HEK293 (cell line): ENCODE measurements at regions not wholly inside any gene's neighbourhood (a gene's known extent, or its start where the extent isn't known, plus 50 kb on each side); places are given as distances from the start of the nearest gene placed in this dataset.

ENCODE experiments used
- CTCF ChIA-PET: fragments of 350-600 bp; formaldehyde crosslinking; extraction: SDS; loops from one replicate; lab custom pipeline; 2021; ENCODE audit warnings: antibody characterized with exemption; lab: Yijun Ruan, JAX
- POLR2A ChIA-PET: fragments of 300-600 bp; formaldehyde crosslinking; extraction: SDS; loops from one replicate; lab custom pipeline; 2020; ENCODE audit warnings: antibody characterized with exemption, inconsistent platforms; lab: Yijun Ruan, JAX
- H3K27ac ChIP-seq: fragments of 200-500 bp; sonication (Bioruptor generic); 2 replicates; pipeline ENCODE4 v1.5.1; 2014; ENCODE audit warnings: low read depth, low read length, control low read depth, inconsistent platforms; ENCODE audit errors: extremely low read depth
- H3K36me3 ChIP-seq, 2 experiments: fragments of 200-500 bp in 1 of 2; sonication (Bioruptor generic) in 1 of 2; 1 replicate in 1 of 2; 2 replicates in 1 of 2; pipeline ENCODE4 v1.5.1; 2014 to 2017; ENCODE audit warnings: inconsistent platforms in 2 of 2, low read length in 2 of 2; ENCODE audit not compliant: control insufficient read depth in 2 of 2, insufficient read depth in 1 of 2
- H3K4me1 ChIP-seq: fragments of 200-500 bp; sonication (Bioruptor generic); 2 replicates; pipeline ENCODE4 v1.5.1; 2014; ENCODE audit warnings: mild to moderate bottlenecking, low read length, inconsistent platforms; ENCODE audit not compliant: control insufficient read depth, insufficient read depth
- H3K4me3 ChIP-seq: 2 replicates; pipeline ENCODE4 v1.5.1; 2011; ENCODE audit warnings: low read depth, mild to moderate bottlenecking, control low read depth, low read length, moderate library complexity
- H3K9me3 ChIP-seq: fragments of 200-500 bp; sonication (Bioruptor generic); 2 replicates; pipeline ENCODE4 v1.5.1; 2014; ENCODE audit warnings: low read depth, low read length, inconsistent platforms; ENCODE audit not compliant: control insufficient read depth, insufficient read depth
- EGR2 ChIP-seq: fragments of 450-650 bp; formaldehyde crosslinking; IDR thresholded peaks from 2 replicates; pipeline ENCODE4 v1.5.1; 2016; ENCODE audit warnings: low read depth, missing biosample characterization, missing genetic modification characterization
- GFI1B ChIP-seq: fragments of 450-650 bp; formaldehyde crosslinking; IDR thresholded peaks from 2 replicates; pipeline ENCODE4 v1.5.1; 2016; ENCODE audit warnings: missing biosample characterization, missing genetic modification characterization
- HOXA7 ChIP-seq: sonication (generic); formaldehyde crosslinking; IDR thresholded peaks from 2 replicates; pipeline ENCODE4 v1.8.1; 2022; ENCODE audit warnings: missing genetic modification reagents, borderline replicate concordance
- KLF16 ChIP-seq: fragments of 450-650 bp; formaldehyde crosslinking; IDR thresholded peaks from 2 replicates; pipeline ENCODE4 v1.5.1; 2017; ENCODE audit warnings: missing biosample characterization, missing genetic modification characterization
- RBAK ChIP-seq: fragments of 450-650 bp; formaldehyde crosslinking; IDR thresholded peaks from 2 replicates; pipeline ENCODE4 v1.5.1; 2016; ENCODE audit warnings: missing biosample characterization, missing genetic modification characterization
- ZBTB20 ChIP-seq: fragments of 450-650 bp; formaldehyde crosslinking; IDR thresholded peaks from 2 replicates; pipeline ENCODE4 v1.5.1; 2016; ENCODE audit warnings: missing biosample characterization, missing genetic modification characterization
- ZBTB44 ChIP-seq: fragments of 450-650 bp; IDR thresholded peaks from 2 replicates; pipeline ENCODE4 v1.5.1; 2018; ENCODE audit warnings: missing biosample characterization, mild to moderate bottlenecking, missing genetic modification characterization
- ZNF114 ChIP-seq: fragments of 450-650 bp; formaldehyde crosslinking; IDR thresholded peaks from 2 replicates; pipeline ENCODE4 v1.5.0; 2017; ENCODE audit warnings: missing biosample characterization, missing genetic modification characterization
- ZNF121 ChIP-seq: fragments of 450-650 bp; formaldehyde crosslinking; IDR thresholded peaks from 2 replicates; pipeline ENCODE4 v1.5.1; 2016; ENCODE audit warnings: missing biosample characterization, missing genetic modification characterization
- ZNF18 ChIP-seq: fragments of 450-650 bp; formaldehyde crosslinking; IDR thresholded peaks from 2 replicates; pipeline ENCODE4 v1.5.1; 2016; ENCODE audit warnings: missing biosample characterization, missing genetic modification characterization
- ZNF214 ChIP-seq: fragments of 450-650 bp; formaldehyde crosslinking; IDR thresholded peaks from 2 replicates; pipeline ENCODE4 v1.5.1; 2017; ENCODE audit warnings: missing biosample characterization, mild to moderate bottlenecking, missing genetic modification characterization, borderline replicate concordance
- ZNF37A ChIP-seq: fragments of 450-650 bp; IDR thresholded peaks from 2 replicates; pipeline ENCODE4 v1.5.1; 2018; ENCODE audit warnings: missing biosample characterization, missing genetic modification characterization
- ZNF596 ChIP-seq: fragments of 450-650 bp; IDR thresholded peaks from 2 replicates; pipeline ENCODE4 v1.5.0; 2018; ENCODE audit warnings: missing biosample characterization, mild to moderate bottlenecking, missing genetic modification characterization, moderate library complexity
- ZNF623 ChIP-seq: fragments of 450-650 bp; formaldehyde crosslinking; IDR thresholded peaks from 2 replicates; pipeline ENCODE4 v1.5.1; 2016; ENCODE audit warnings: missing biosample characterization, missing genetic modification characterization
- ZNF626 ChIP-seq: fragments of 450-650 bp; sonication (Bioruptor Pico); formaldehyde crosslinking; IDR thresholded peaks from 2 replicates; pipeline ENCODE4 v1.5.1; 2018; ENCODE audit warnings: missing biosample characterization, missing genetic modification characterization, inconsistent platforms
- ZNF629 ChIP-seq: fragments of 450-650 bp; formaldehyde crosslinking; IDR thresholded peaks from 2 replicates; pipeline ENCODE4 v1.5.1; 2017; ENCODE audit warnings: missing biosample characterization, missing genetic modification characterization
- ZNF645 ChIP-seq: fragments of 450-650 bp; formaldehyde crosslinking; IDR thresholded peaks from 2 replicates; pipeline ENCODE4; 2016; ENCODE audit warnings: missing biosample characterization, missing genetic modification characterization
- ZNF654 ChIP-seq: fragments of 450-650 bp; formaldehyde crosslinking; IDR thresholded peaks from 2 replicates; pipeline ENCODE4 v1.5.1; 2016; ENCODE audit warnings: low read depth, missing biosample characterization, missing genetic modification characterization
- ZNF660 ChIP-seq: fragments of 450-650 bp; IDR thresholded peaks from 2 replicates; pipeline ENCODE4 v1.5.1; 2018; ENCODE audit warnings: missing biosample characterization, mild to moderate bottlenecking, missing genetic modification characterization
- ZNF664 ChIP-seq: fragments of 450-650 bp; formaldehyde crosslinking; IDR thresholded peaks from 2 replicates; pipeline ENCODE4 v1.5.1; 2016; ENCODE audit warnings: missing biosample characterization, missing genetic modification characterization
- ZNF747 ChIP-seq: fragments of 450-650 bp; formaldehyde crosslinking; IDR thresholded peaks from 2 replicates; pipeline ENCODE4 v1.5.1; 2016; ENCODE audit warnings: missing biosample characterization, missing genetic modification characterization
- ZNF785 ChIP-seq: fragments of 450-650 bp; formaldehyde crosslinking; IDR thresholded peaks from 2 replicates; pipeline ENCODE4 v1.5.1; 2016; ENCODE audit warnings: missing biosample characterization, missing genetic modification characterization
- TF ChIP-seq, protein P1 (sequence below): fragments of 450-650 bp; IDR thresholded peaks from 2 replicates; pipeline ENCODE4 v1.5.1; 2018; ENCODE audit warnings: missing biosample characterization, missing genetic modification characterization

DNA sequence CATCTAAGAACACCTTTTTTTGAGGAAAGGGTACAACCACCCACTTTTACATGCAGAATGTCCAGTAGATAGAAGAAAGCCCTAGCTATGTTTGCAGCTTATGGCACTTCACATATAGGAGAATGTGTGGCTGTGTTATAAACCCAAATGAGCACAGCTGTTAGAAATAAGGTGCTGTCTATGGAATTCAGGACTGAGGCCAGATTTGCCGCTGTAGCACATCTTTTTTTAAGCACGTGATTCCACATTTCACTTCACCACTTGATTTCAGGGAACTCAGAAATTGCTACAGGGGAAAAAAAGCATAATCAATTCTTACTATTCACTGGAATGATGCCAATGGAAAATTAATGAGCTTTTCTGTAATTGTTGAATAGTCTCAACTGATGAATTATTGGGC is 147.2 kb upstream of the ADAMTS5 start (continued):
- TF ChIP-seq ZBTB44 (tag by site-specific recombination) (no peak), KLF16 (tag by site-specific recombination) (no peak), RBAK (tag by site-specific recombination) (no peak), ZNF626 (tag by site-specific recombination) (no peak)

DNA sequence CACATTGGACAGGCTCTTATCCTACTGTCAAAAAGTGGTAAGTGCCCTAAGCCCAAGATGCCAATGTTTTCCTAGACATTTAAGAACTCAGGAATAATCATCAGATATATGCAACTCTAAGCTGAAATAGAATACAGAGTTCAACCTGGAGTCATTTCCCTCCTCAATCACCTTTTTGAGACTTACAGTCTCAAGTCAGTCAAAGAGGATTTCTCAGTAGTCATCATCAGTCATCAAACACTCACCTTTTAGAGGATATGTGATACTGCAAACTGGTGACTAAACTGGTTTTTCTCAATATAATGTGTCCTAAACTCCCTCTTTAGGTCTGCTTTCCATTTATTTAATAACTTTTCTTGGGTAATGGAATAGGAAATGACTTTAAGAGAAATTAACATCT is 145.3 kb upstream of the ADAMTS5 start:
- no peaks in the 10 kb centered on the region for H3K4me1 ChIP-seq
- no peak overlapping the region for H3K27ac ChIP-seq
- no peak for TF ChIP-seq ZNF214
- TF ChIP-seq ZNF660 (tag by site-specific recombination): no peak
- ChIA-PET POLR2A (no interaction called here), CTCF (no interaction called here)
- no peak overlapping the region for H3K4me3 ChIP-seq
- no peaks in the 10 kb centered on the region for H3K9me3 ChIP-seq
- H3K36me3 ChIP-seq: no peaks in the 10 kb centered on the region

DNA sequence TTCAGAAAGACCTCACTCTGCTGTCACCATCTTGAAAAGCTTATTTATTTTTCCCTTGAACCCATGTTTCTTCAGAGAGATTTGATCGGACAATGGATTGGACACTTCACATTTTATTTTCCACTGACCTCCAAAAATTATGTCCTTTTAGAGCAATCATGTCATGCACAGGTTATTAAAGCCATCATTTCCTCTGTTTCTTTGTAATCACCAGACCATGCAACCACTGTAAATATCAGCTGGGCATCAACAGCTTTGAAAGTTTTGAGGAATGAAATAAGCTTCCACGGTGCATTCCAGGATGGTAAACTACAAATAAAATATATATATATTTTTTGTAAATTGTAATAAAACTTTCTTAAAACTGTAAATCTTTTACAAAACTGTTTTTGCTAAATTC is 144.1 kb upstream of the ADAMTS5 start:
- TF ChIP-seq ZNF37A: no peak
- TF ChIP-seq ZNF114: no peak
- no peak for TF ChIP-seq ZNF629 (tag by site-specific recombination)
- no peak for TF ChIP-seq GFI1B
- TF ChIP-seq ZNF747 (tag by site-specific recombination): no peak
- TF ChIP-seq EGR2 (tag by site-specific recombination): no peak
- TF ChIP-seq ZNF645 (tag by site-specific recombination): no peak
- TF ChIP-seq ZNF623 (tag by site-specific recombination): no peak
- no peak for TF ChIP-seq ZNF664 (tag by site-specific recombination)
- TF ChIP-seq, protein P1, sequence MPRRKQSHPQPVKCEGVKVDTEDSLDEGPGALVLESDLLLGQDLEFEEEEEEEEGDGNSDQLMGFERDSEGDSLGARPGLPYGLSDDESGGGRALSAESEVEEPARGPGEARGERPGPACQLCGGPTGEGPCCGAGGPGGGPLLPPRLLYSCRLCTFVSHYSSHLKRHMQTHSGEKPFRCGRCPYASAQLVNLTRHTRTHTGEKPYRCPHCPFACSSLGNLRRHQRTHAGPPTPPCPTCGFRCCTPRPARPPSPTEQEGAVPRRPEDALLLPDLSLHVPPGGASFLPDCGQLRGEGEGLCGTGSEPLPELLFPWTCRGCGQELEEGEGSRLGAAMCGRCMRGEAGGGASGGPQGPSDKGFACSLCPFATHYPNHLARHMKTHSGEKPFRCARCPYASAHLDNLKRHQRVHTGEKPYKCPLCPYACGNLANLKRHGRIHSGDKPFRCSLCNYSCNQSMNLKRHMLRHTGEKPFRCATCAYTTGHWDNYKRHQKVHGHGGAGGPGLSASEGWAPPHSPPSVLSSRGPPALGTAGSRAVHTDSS (tag by site-specific recombination): no peak
- TF ChIP-seq ZBTB20 (tag by site-specific recombination): no peak
- TF ChIP-seq, all 188 proteins: peak for 0
- no peaks in the 10 kb centered on the region for H3K9me3 ChIP-seq
- H3K27ac ChIP-seq: no peak overlapping the region
- no peak overlapping the region for H3K4me3 ChIP-seq
- H3K36me3 ChIP-seq: no peaks in the 10 kb centered on the region
- ChIA-PET CTCF (interaction anchor here (1.1 kb wide), 1 partner anchor 45 kb away, joined by 3 read pairs; no protein-coding TSS in a partner anchor), POLR2A (no interaction called here)
- no peaks in the 10 kb centered on the region for H3K4me1 ChIP-seq

DNA sequence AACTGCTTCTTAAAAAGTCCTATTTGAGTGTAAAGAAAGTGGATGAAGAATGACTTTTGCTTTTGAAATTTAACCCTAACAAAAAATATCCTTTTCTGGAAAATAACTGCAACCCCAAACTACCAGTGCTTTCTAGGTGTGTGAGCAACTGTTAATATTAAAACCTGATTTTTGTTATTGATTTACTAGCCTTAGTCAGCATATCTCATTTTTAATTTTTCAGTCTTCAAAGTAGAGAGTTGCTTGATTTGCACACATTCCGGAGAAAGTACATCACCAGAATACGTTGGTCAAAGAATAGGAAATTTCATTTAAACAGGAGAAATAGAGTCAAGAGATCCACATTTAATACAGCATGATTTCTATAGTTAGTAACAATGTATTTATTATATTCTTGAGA is 141.8 kb upstream of the ADAMTS5 start:
- Histone ChIP-seq H3K4me1 (no peaks in the 10 kb centered on the region), H3K36me3 (no peaks in the 10 kb centered on the region), H3K4me3 (no peak overlapping the region), H3K9me3 (no peaks in the 10 kb centered on the region), H3K27ac (no peak overlapping the region)
- ChIA-PET CTCF (no interaction called here), POLR2A (no interaction called here)
- TF ChIP-seq ZNF785 (tag by site-specific recombination) (no peak), ZNF596 (no peak), ZNF654 (tag by site-specific recombination) (no peak), ZNF18 (tag by site-specific recombination) (no peak), ZNF121 (tag by site-specific recombination) (no peak), HOXA7 (CRISPR knock-in tag) (no peak)
